HG02623 (cell line): ENCODE measurements at regions not wholly inside any gene's neighbourhood (a gene's known extent, or its start where the extent isn't known, plus 50 kb on each side); places are given as distances from the start of the nearest gene placed in this dataset.
A peak's percentile ranks its signal among the peaks of the same experiment; 100 is the strongest.

Source experiments
- ATAC-seq: cut with Tn5 transposase; IDR thresholded peaks from one replicate; pipeline ENCODE4 v1.9.1; 2021; ENCODE audit warnings: moderate library complexity; ENCODE audit not compliant: unreplicated experiment

GRCh38 chrX:110408949-110409588 lies 50.4 kb downstream of the RTL9 start:
- ATAC-seq = no peak

- no peak for ATAC-seq
Measured at GRCh38 chrX:110409925-110410324, 51.3 kb downstream of the RTL9 start.

- ATAC-seq = no peak
Measured at GRCh38 chrX:110410603-110411002, 52.0 kb downstream of the RTL9 start.

- ATAC-seq = peak; percentile 64
Measured at GRCh38 chrX:110412971-110413726, 54.5 kb downstream of the RTL9 start.

DNA sequence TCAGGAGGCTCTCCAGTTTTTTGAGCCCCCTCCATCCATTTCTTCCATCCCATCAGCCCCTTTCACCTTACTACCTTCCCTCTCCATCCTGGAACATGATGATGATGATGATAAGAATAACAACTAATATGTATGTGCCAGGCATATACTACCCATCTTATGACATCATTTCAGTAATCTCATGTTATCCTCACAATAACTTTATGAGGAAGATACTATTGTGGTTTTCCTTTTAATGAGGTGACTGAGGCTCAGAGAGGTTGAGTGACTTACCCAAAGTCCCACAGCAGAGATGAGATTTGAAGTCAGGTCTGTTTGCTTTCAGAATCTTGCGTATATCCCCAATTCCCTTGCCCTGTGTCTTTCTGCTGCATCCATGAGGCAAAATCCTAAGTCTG lies 55.1 kb downstream of the RTL9 start:
- no peak for ATAC-seq

GRCh38 chrX:110414273-110414672 lies 55.6 kb downstream of the RTL9 start:
- ATAC-seq = peak; percentile 30

DNA sequence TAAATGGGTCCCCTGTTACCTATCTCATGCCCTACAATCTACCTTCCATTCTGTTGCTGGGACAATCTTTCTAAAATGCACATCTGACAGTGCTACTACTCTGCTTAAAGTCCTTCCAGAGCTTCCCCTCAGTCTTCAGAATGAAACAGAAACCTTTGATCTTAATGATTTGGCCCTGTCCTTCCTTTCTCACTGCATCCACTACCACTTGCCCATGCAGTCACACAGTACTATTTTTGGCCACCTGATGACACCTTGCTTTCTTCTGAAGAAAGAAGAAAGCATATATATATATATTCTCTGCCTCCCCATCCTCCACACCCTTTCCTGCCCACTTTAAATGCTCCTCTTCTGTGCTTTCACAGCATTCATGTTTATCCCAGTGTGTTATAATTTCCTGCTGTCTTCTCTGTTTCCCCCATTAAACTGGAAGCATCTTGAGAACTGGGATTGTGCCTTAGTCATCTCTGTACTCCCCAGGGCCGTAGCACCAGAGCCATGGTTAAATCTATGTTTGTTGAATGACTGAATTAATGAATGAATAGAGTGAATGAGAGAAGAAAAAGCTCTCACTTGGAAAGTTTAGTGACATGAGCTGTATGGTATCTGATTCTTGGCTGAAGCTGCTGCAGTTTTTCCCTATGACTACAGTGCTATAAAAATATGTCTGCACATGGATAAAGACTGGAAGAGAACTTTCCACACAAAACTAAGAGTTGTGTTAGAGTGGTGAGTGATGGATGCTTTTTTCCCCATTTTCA lies 56.2 kb downstream of the RTL9 start:
- ATAC-seq = peak; percentile 57

DNA sequence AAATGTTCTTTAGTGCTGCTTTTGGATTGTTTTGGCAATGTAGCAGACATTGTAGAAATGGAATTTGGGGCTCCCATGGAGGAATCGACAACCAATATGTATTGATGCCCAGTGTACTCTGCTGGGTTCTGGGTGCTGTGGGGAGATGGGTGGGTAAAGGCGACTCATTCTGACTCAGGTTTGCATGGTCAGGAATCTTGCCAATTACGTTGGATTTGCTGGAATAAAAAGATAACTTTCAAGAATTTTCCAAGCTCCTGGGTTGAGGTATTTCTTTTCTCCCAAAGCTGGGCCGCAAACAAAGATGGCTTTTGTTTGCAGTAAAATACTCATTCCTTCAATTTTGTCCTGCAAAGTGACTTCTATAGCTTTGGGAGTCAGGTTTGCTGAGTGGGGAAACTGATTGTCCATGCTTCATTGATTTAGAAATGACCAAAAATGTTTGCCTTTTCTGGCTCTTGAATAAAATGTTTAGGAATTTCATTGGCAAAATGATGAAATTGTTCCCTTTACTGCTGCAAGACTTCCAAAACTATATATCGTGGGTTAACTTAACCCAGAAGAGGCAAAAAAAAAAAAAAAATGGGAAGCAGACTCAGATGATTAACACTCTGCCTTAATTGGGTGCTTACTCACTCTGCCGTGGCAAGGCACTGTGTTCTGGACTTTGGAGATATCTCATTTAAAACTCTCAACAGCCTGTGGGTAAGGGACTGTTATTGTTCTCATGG lies 57.0 kb downstream of the RTL9 start:
- no peak for ATAC-seq

DNA sequence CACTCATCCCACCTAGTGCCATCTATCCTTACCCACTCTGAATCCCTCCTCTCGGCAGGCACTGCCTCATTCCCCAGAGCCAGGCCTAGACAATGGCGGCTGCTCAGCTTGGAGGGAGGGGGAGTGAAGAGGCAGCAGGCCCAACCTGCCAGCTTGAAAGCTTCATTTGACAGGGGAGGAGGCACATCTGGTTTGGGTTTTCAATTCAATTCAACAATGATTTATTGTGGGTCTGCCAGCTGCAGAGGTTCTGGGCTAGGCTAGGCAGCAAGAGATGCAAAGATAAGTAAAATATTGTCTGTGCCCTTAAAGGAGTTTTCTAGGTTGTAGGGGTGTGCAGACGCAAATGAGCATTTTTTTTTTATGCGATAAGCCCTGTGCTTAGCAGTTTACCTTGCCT lies 58.5 kb downstream of the RTL9 start:
- no peak for ATAC-seq

- ATAC-seq = no peak
Measured at GRCh38 chrX:110418316-110419235, 59.9 kb downstream of the RTL9 start.

DNA sequence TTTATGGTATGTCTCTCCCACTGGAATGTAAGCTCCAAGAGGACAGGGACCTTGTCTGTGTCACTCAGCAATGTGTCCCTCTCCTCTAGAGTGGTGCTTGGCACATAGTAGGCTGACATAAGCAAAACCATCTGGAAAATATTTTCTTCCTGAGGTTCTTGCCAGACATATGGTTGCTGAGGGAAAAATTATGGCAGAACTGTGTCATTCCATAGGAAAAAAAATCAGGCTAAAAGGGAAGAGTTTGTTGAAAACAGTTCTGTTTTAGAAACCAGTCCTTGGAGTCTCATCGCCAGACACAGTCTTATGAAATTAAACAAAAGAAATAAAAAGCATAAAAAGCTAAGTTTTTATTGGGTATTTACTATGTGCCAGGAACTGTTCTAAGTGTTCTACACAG lies 60.9 kb downstream of the RTL9 start:
- ATAC-seq = no peak

GRCh38 chrX:110420771-110421499 lies 62.3 kb downstream of the RTL9 start:
- ATAC-seq = no peak

DNA sequence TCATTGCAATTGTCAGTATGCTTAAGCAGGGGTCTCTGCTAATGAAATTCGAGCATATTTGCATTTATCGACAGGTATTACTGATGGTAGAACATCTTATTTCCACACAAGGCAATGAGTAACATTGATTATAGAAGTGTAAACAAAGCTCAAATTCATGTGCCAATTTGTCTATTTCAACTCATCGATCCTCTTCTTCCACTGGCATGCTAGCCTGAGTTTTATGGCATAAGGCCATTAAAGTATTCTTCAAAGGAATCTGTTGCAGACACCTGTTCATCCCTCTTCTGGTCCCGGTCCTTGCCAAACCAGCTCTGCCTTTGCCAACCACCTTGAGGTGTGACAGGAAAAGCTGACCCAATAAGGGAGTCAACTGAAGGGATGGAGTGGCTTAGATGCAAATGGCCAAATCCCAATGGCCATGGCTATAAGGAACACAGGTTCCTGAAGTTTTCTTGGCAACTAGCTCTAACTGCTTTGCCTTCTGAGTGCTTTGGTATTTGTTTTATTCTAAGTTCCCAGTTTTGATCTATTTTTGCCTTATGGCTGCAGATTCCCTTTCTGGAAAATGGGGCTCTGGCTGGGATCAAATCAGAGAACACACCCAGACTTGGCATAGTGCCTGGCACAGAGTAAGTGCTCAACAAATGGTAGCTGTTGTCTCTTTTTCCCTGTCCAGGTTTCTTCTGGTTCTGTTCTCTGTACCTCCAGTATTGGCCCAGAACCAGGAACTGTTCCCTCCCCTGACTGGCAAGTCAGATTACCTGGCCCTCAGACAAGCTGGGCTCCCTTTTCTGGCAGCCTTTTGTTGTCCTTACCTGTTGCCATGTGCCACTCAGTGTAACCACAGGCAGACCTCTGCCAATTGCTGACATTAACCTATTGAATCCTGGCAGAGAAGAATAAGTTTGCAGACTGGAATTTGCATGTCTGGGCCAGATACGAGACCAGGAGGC lies 63.1 kb downstream of the RTL9 start:
- no peak for ATAC-seq

GRCh38 chrX:110425222-110426154 lies 66.8 kb downstream of the RTL9 start:
- no peak for ATAC-seq

DNA sequence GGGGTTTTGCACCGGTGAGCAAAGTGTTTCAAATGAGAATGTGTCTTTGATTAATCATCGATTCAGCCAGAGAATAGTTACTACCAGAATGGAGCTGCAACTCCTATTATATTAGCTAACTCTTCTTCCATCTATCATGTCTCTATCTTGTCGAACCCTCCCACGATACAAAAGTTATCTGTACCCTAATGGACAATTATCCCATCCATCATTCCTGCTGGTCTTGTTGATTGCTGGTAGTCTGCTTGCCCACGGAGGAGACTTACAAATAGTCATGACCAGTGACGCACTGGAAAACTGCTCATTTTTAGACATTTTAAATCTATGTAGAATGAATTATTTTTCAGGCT lies 67.5 kb downstream of the RTL9 start:
- ATAC-seq = no peak

GRCh38 chrX:110427076-110427475 lies 68.4 kb downstream of the RTL9 start:
- ATAC-seq = no peak

DNA sequence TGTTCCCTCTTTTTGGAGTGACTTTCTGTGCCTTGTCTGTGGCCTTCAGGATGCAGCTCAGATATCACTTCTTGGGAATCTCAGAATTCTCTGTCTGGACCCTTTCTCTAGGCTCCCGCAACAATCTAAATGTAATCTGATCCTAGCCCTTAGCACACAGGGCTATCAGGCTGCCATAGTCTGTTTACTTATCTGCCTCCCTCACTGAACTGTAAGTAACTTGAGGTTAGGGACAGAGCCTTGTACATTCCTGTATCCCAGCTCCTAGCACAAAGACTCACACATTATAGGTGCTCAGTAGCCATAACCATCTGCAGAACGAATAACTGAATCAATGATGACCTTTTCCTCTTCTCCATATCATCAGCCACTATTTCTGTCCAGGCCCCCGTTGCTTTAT lies 69.5 kb downstream of the RTL9 start:
- ATAC-seq = no peak
